HG03469 (cell line): ENCODE measurements at regions not wholly inside any gene's neighbourhood (a gene's known extent, or its start where the extent isn't known, plus 50 kb on each side); places are given as distances from the start of the nearest gene placed in this dataset.

Experiments
- ATAC-seq: cut with Tn5 transposase; IDR thresholded peaks from one replicate; pipeline ENCODE4 v1.9.1; 2021; ENCODE audit warnings: mild to moderate bottlenecking, moderate library complexity, moderate number of reproducible peaks; ENCODE audit not compliant: unreplicated experiment

- no peak for ATAC-seq
These were observed 510.5 kb upstream of the PROK2 start for GRCh38 chr3:72295276-72295961.

DNA sequence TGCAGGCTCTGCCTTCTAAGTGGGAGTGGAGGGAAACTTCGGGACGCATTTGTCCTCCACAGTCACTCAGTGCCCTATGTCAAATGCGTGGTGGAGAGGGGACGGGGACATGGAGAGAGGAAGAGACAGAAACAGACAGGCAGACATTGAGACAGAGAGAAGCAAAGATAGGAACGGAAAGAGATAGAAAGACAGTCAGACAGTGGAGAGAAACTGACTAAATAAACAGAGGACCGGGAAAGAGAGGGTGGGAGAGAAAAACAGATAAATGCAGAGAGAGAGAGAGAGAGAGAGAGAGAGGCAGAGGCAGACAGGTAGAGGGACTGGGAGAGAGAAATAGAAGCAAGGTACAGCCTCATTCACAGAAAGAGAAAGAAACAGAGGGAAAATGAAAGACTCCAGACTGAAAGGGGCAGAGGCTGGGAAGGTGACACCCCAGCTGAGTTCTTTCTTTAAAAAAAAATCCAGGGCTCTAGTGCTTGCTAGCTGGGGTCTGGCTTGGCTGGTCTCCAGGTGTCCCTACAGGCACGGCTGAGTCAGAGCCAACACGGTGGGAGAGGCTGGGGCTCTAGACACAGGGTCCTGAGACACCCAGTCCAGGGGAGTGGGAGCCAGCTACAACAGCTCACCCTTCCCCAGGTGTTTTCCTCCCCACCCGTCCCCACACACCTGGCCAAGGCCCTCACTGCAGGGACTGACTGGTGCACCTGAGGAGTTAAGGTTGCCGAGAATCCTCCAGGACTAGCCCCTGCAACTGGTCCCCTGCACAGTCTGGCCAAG lies 506.1 kb upstream of the PROK2 start:
- no peak for ATAC-seq

GRCh38 chr3:72289692-72290071 lies 504.7 kb upstream of the PROK2 start:
- ATAC-seq = no peak

GRCh38 chr3:72288955-72289691 lies 504.2 kb upstream of the PROK2 start:
- ATAC-seq = no peak

DNA sequence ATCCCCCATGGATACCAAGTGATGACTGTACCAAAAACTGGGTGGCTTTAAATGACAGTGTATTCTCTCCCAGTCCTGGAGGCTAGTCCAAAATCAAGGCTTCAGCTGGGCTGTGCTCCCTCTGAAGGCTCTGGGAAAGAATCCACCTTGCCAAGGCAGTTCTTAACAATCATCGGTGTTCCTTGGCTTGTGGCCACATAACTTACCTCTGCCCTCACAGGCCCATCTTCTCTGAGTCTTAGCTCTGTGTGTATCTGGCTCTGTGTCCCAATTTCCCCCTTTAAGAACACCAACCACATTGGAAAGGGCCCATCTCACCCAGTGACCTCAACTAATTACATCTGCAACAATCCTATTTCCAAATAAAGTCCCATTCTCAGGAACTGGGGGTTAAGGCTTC lies 503.0 kb upstream of the PROK2 start:
- no peak for ATAC-seq

GRCh38 chr3:72285502-72285901 lies 500.6 kb upstream of the PROK2 start:
- no peak for ATAC-seq

- no peak for ATAC-seq
These were observed 499.5 kb upstream of the PROK2 start for GRCh38 chr3:72284471-72284870.

DNA sequence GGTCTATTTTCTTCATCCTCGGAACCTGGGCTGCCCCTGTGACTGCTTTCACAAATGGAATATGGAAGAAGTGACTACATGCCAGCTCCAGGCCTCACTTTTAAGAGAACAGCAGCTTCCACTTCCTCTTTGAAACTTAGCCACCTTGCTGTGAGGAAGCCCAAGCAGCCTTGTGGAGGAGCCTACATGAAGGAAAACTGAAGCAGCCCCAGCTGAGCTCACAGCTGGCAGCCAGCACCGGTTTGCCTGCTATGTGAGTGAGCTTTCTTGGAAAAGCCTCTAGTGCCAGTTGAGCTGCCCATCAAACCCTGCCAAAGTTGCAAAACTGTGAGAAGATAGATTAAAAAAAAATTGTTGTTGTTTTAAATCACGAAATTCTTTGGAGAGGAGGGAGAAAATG lies 498.0 kb upstream of the PROK2 start:
- no peak for ATAC-seq

DNA sequence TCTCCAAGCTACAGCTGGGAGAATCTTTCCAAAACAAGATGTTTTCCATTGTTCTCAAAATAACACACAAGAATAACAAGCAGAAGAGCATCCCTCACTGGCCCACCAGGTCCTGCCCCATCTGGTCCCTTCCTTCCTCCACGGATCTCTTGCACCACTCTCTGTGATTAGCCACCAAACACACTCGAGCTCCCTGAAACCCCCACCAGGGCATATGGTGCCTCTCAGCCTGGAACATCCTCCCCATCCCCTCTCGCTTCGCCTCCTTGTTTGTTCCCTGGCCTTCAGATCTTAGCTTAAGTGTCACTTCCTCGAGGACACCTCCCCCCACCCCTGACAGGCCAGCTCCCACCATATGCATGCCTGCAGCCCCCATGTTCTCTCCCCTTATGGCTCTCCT lies 496.6 kb upstream of the PROK2 start:
- ATAC-seq = no peak

GRCh38 chr3:72280876-72281275 lies 495.9 kb upstream of the PROK2 start:
- ATAC-seq = no peak

- no peak for ATAC-seq
These were observed 494.7 kb upstream of the PROK2 start for GRCh38 chr3:72279631-72280041.

- ATAC-seq = no peak
These were observed 494.2 kb upstream of the PROK2 start for GRCh38 chr3:72279068-72279604.

DNA sequence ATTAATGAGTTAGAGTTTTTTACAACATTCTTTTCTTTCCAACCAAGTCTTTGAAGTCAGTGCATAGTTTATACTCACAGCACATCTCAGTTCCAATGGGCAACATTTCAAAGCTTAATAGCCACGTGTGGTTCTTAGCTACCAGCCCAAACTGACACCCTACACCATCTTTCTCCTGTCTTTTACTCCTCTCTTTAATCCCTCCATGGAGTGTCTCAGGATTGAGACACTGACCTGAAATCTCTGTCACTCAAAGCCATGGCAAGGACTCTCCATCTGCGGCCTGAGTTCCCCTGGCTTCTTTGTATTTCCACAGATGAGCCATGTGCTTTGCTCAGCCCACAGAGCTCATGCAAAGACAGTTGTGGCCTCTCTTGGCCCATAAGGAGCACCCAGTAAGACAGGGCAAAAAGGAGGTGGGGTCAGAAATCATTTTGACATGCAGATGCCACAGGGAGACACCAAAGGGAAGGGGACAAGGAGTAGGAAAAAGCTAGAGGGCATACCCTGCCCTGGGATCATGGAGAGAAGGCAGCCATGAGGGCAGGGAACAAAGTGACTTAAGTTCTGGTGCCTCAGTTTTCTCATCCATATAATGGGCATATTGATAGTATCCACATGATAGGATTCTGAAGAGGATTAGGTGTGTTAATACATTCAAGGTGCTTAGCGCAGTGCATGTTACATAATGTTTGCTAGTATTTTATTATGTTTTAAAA lies 493.6 kb upstream of the PROK2 start:
- ATAC-seq = no peak

- ATAC-seq = no peak
These were observed 492.8 kb upstream of the PROK2 start for GRCh38 chr3:72277710-72278109.

- no peak for ATAC-seq
These were observed 491.9 kb upstream of the PROK2 start for GRCh38 chr3:72276806-72277205.

DNA sequence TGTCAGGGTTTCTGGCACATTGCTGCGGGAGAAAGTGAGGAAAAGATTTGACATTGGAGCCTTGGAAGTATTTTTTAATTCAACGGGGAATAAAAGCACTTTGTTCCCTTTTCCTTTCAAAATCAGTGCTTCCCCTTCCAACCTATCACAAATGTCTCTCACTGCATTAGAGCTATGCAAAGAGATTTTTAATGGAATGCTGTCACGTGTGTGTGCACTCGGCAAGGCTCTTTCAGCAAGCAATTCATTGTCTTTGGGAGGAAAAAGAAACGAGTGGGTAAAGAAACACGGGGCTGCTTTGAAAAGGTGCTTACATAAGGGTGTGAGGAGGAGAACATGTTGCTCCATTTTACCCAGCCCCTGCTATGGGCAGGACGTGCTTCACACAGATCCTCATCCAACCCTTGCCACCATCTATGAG lies 490.4 kb upstream of the PROK2 start:
- no peak for ATAC-seq

- peak; percentile 41 for ATAC-seq
These were observed 489.8 kb upstream of the PROK2 start for GRCh38 chr3:72274493-72275330.

DNA sequence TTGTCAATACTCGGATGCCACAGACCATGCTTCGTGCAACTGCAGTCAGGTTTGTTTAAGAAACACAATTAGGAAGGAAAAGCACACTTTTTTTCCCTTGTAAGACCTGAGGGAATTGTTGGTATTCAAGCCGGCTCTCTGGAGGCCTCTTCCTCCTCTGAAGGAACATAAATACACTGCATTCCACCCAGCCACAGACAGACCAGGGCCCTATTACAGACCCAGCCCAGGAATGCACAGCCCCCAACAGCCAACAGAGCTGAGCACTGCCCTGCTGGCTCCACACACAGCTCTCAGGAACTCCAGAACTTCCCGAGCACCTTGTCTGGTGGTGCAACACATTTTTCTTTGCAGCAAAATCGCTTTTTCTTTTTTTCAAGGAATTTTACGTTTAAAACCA lies 488.7 kb upstream of the PROK2 start:
- ATAC-seq = no peak

DNA sequence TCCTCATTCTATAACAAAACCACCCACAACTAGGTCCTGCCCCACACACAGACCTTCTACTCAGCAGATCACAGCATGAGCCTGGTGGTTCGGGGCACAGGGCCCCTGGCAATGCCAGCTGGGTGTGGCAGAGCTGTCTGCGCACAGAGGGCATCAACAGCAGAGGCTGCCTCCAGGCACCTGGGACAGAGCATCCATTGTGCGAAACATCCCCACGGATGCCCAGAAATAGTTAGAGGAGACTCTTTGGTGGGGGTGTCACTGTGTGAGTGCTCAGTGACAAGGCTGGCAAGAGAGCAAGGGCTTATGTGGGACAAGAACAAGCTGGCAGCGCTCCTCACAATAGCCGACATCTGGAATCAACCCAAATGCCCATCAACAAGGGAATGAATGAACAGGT lies 487.4 kb upstream of the PROK2 start:
- no peak for ATAC-seq

DNA sequence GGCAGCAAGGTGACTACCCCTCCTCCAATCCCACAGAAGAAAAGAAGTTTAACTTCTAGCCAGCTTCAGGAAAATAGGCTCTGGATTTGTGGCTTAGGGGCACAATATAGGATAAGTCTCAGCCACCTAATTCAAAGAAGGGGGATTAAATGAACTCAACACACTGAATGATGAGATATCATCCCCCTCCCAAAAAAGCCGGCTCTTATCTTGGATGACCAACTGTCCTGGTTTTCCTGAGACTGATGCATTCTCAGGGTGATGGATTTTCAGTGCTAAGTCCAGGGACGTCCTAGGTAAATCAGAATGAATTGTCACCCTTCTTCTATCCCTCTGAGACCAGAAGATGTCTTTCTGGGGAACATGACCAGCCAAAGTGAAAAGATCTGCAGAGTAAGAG lies 487.0 kb upstream of the PROK2 start:
- ATAC-seq = no peak
